ENCODE measurements at regions not wholly inside any gene's neighbourhood (a gene's known extent, or its start where the extent isn't known, plus 50 kb on each side); places are given as distances from the start of the nearest gene placed in this dataset.
A peak's percentile ranks its signal among the peaks of the same experiment; 100 is the strongest.

GRCh38 chr18:45439851-45440645 lies 175.2 kb upstream of the SLC14A2 start:
- no peak for DNase-seq (ENCODE audit: low spot score)

GRCh38 chr18:45441110-45441847 lies 174.0 kb upstream of the SLC14A2 start:
- no peak for DNase-seq (ENCODE audit: low spot score)

GRCh38 chr18:45444040-45444439 lies 171.2 kb upstream of the SLC14A2 start:
- DNase-seq (ENCODE audit: low spot score): no peak

- DNase-seq (ENCODE audit: low spot score): no peak
These were observed 167.7 kb upstream of the SLC14A2 start for GRCh38 chr18:45447355-45448265.

- no peak for DNase-seq (ENCODE audit: low spot score)
These were observed 166.4 kb upstream of the SLC14A2 start for GRCh38 chr18:45448871-45449270.

- DNase-seq (ENCODE audit: low spot score): no peak
These were observed 165.7 kb upstream of the SLC14A2 start for GRCh38 chr18:45449418-45450227.

GRCh38 chr18:45456090-45457021 lies 158.9 kb upstream of the SLC14A2 start:
- peak; percentile 59 for DNase-seq (ENCODE audit: low spot score)

GRCh38 chr18:45458033-45458432 lies 157.2 kb upstream of the SLC14A2 start:
- no peak for DNase-seq (ENCODE audit: low spot score)

- DNase-seq (ENCODE audit: low spot score): no peak
These were observed 153.1 kb upstream of the SLC14A2 start for GRCh38 chr18:45462179-45462578.

GRCh38 chr18:45463451-45463850 lies 151.8 kb upstream of the SLC14A2 start:
- DNase-seq (ENCODE audit: low spot score): no peak

GRCh38 chr18:45464619-45465018 lies 150.7 kb upstream of the SLC14A2 start:
- DNase-seq (ENCODE audit: low spot score): no peak

GRCh38 chr18:45467293-45467692 lies 148.0 kb upstream of the SLC14A2 start:
- DNase-seq (ENCODE audit: low spot score): peak; percentile 5

GRCh38 chr18:45467945-45468344 lies 147.3 kb upstream of the SLC14A2 start:
- no peak for DNase-seq (ENCODE audit: low spot score)

- no peak for DNase-seq (ENCODE audit: low spot score)
These were observed 136.4 kb upstream of the SLC14A2 start for GRCh38 chr18:45478889-45479288.

- no peak for DNase-seq (ENCODE audit: low spot score)
These were observed 134.9 kb upstream of the SLC14A2 start for GRCh38 chr18:45480219-45481015.

- no peak for DNase-seq (ENCODE audit: low spot score)
These were observed 133.5 kb upstream of the SLC14A2 start for GRCh38 chr18:45481821-45482220.

GRCh38 chr18:45482286-45482685 lies 133.0 kb upstream of the SLC14A2 start:
- DNase-seq (ENCODE audit: low spot score): no peak

- no peak for DNase-seq (ENCODE audit: low spot score)
These were observed 127.7 kb upstream of the SLC14A2 start for GRCh38 chr18:45487581-45487980.

- no peak for DNase-seq (ENCODE audit: low spot score)
These were observed 126.6 kb upstream of the SLC14A2 start for GRCh38 chr18:45488645-45489044.

GRCh38 chr18:45493830-45494229 lies 121.4 kb upstream of the SLC14A2 start:
- no peak for DNase-seq (ENCODE audit: low spot score)

Data from germinal center (tissue), 1 donor.